Activated CD4-positive, alpha-beta T cell treated with anti-CD3 and anti-CD28 coated beads for 36 hours (primary cell): ENCODE measurements at regions not wholly inside any gene's neighbourhood (a gene's known extent, or its start where the extent isn't known, plus 50 kb on each side); places are given as distances from the start of the nearest gene placed in this dataset.
"Not testable (repeated sequence)": the region's sequence is repeated elsewhere in the genome, so short reads cannot be mapped to it uniquely, and the experiment has no call there.

Experiments used
- ATAC-seq: fragments of 200-7000 bp; cut with Tn5 transposase; one replicate; pipeline ENCODE4 v1.10.0; 2021; ENCODE audit warnings: mild to moderate bottlenecking, moderate library complexity
- CTCF ChIA-PET: fragments of 350-600 bp; sonication (Branson Sonifier 250); formaldehyde crosslinking; loops from one replicate; lab custom pipeline; 2021; ENCODE audit warnings: antibody characterized with exemption; lab: Charles Lee
- POLR2A ChIA-PET: fragments of 350-600 bp; sonication (Branson Sonifier 250); formaldehyde crosslinking; loops from one replicate; lab custom pipeline; 2021; ENCODE audit warnings: antibody characterized with exemption, inconsistent platforms; lab: Charles Lee
- DNase-seq: peaks from one replicate; pipeline ENCODE4 v3.0.0-alpha.2; 2020
- H3K27ac Mint-ChIP-seq: one replicate; pipeline ENCODE4 v1.8.0; 2021; ENCODE audit warnings: mixed read lengths
- H3K27me3 Mint-ChIP-seq: one replicate; pipeline ENCODE4 v1.8.0; 2021; ENCODE audit warnings: mixed read lengths
- H3K36me3 Mint-ChIP-seq: one replicate; pipeline ENCODE4 v1.8.0; 2021; ENCODE audit warnings: low read depth, mixed read lengths
- H3K4me1 Mint-ChIP-seq: one replicate; pipeline ENCODE4 v1.8.0; 2021; ENCODE audit warnings: mixed read lengths
- H3K4me3 Mint-ChIP-seq: one replicate; pipeline ENCODE4 v1.8.0; 2021; ENCODE audit warnings: mild to moderate bottlenecking, moderate library complexity, mixed read lengths
- H3K9me3 Mint-ChIP-seq: one replicate; pipeline ENCODE4 v1.8.0; 2021; ENCODE audit warnings: low read depth, mixed read lengths
- intact Hi-C, 2 experiments: fragments of 100-400 bp; cut with DNase I in 1 of 2; cut with micrococcal nuclease in 1 of 2; formaldehyde crosslinking; loops; one replicate each; pipeline versions ENCODE4 v1.14.2 to v1.15.1; 2022 to 2024; cut with DNase I, micrococcal nuclease

- H3K4me3 Mint-ChIP-seq, result no peak overlapping the region
- CTCF ChIA-PET, result no interaction called here
- POLR2A ChIA-PET, result interaction anchor here (0.6 kb wide), 1 partner anchor 369 kb away, joined by 6 read pairs; no protein-coding TSS in a partner anchor
- peaks cover 11% of the 10 kb centered on the region for H3K9me3 Mint-ChIP-seq
- intact Hi-C loops, result no loop called here
- H3K4me1 Mint-ChIP-seq, result no peaks in the 10 kb centered on the region
- ATAC-seq (no peak), DNase-seq (no peak)
- H3K27ac Mint-ChIP-seq, result no peak overlapping the region
- no peaks in the 10 kb centered on the region for H3K27me3 Mint-ChIP-seq
- no peaks in the 10 kb centered on the region for H3K36me3 Mint-ChIP-seq
These were observed 279.6 kb upstream of the CADM2 start for GRCh38 chr3:84679211-84679610.

- DNase-seq, result no peak
- H3K27me3 Mint-ChIP-seq, result no peaks in the 10 kb centered on the region
- no peak overlapping the region for H3K4me3 Mint-ChIP-seq
- intact Hi-C loops, result no loop called here
- H3K36me3 Mint-ChIP-seq, result no peaks in the 10 kb centered on the region
- POLR2A ChIA-PET, result no interaction called here
- H3K4me1 Mint-ChIP-seq, result no peaks in the 10 kb centered on the region
- CTCF ChIA-PET, result no interaction called here
- H3K27ac Mint-ChIP-seq, result no peak overlapping the region
- peaks cover 10% of the 10 kb centered on the region for H3K9me3 Mint-ChIP-seq
- ATAC-seq, result no peak
These were observed 278.1 kb upstream of the CADM2 start for GRCh38 chr3:84680700-84681099.

GRCh38 chr3:84683493-84683892 is 275.3 kb upstream of the CADM2 start:
- no peak overlapping the region for H3K27ac Mint-ChIP-seq
- H3K4me3 Mint-ChIP-seq, result no peak overlapping the region
- ATAC-seq (no peak), DNase-seq (no peak)
- CTCF ChIA-PET, result no interaction called here
- peaks cover 11% of the 10 kb centered on the region for H3K9me3 Mint-ChIP-seq
- H3K4me1 Mint-ChIP-seq, result no peaks in the 10 kb centered on the region
- no peaks in the 10 kb centered on the region for H3K27me3 Mint-ChIP-seq
- intact Hi-C loops, result no loop called here
- POLR2A ChIA-PET, result no interaction called here
- H3K36me3 Mint-ChIP-seq, result no peaks in the 10 kb centered on the region

GRCh38 chr3:84685467-84685866 is 273.3 kb upstream of the CADM2 start:
- H3K27me3 Mint-ChIP-seq, result no peaks in the 10 kb centered on the region
- H3K4me1 Mint-ChIP-seq, result no peaks in the 10 kb centered on the region
- H3K9me3 Mint-ChIP-seq, result peaks cover 7% of the 10 kb centered on the region
- no peak overlapping the region for H3K4me3 Mint-ChIP-seq
- intact Hi-C loops, result no loop called here
- CTCF ChIA-PET, result interaction anchor here (1.0 kb wide), 1 partner anchor 19 kb away, joined by 3 read pairs; no protein-coding TSS in a partner anchor
- H3K36me3 Mint-ChIP-seq, result no peaks in the 10 kb centered on the region
- no peak overlapping the region for H3K27ac Mint-ChIP-seq
- ATAC-seq (no peak), DNase-seq (no peak)
- POLR2A ChIA-PET, result no interaction called here

DNA sequence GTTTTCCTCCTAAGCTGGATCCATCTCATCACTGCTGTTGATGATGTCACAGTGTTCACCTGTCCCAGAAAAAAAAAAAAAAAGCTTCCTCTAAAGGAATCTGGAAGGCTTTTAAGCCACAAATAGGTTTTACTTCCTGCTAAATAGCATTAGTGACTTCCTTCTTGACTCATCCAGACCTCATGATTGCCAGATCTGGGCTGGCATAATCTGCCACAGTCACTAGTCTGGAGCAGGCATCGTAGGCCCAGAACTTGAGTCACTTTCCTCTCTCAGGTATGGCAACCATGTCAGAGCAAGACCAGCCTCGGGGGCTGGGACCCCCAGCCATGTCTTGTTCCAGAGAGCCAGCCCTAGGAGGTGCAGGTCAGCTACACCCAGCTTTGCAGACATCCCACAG is 266.5 kb upstream of the CADM2 start:
- DNase-seq (no peak), ATAC-seq (no peak)
- no peak overlapping the region for H3K4me3 Mint-ChIP-seq
- no peak overlapping the region for H3K27ac Mint-ChIP-seq
- ChIA-PET POLR2A (no interaction called here), CTCF (no interaction called here)
- H3K36me3 Mint-ChIP-seq, result no peaks in the 10 kb centered on the region
- no peaks in the 10 kb centered on the region for H3K27me3 Mint-ChIP-seq
- intact Hi-C loops, result no loop called here
- no peaks in the 10 kb centered on the region for H3K4me1 Mint-ChIP-seq
- H3K9me3 Mint-ChIP-seq, result peaks cover 5% of the 10 kb centered on the region

GRCh38 chr3:84710288-84710687 is 248.5 kb upstream of the CADM2 start:
- CTCF ChIA-PET, H3K4me3 Mint-ChIP-seq, ATAC-seq, DNase-seq, H3K27me3 Mint-ChIP-seq, intact Hi-C loops, POLR2A ChIA-PET, H3K4me1 Mint-ChIP-seq, H3K27ac Mint-ChIP-seq, H3K36me3 Mint-ChIP-seq: not testable (repeated sequence)
- peaks cover 14% of the 10 kb centered on the region for H3K9me3 Mint-ChIP-seq

- Mint-ChIP-seq H3K9me3 (peaks cover 14% of the 10 kb centered on the region), H3K27ac (no peak overlapping the region), H3K4me3 (no peak overlapping the region), H3K4me1 (no peaks in the 10 kb centered on the region), H3K36me3 (peaks cover 3% of the 10 kb centered on the region), H3K27me3 (no peaks in the 10 kb centered on the region)
- no peak for ATAC-seq
- CTCF ChIA-PET, result no interaction called here
- POLR2A ChIA-PET, result no interaction called here
- intact Hi-C loops, result no loop called here
- DNase-seq, result no peak
These were observed 240.9 kb upstream of the CADM2 start for GRCh38 chr3:84717894-84718293.

DNA sequence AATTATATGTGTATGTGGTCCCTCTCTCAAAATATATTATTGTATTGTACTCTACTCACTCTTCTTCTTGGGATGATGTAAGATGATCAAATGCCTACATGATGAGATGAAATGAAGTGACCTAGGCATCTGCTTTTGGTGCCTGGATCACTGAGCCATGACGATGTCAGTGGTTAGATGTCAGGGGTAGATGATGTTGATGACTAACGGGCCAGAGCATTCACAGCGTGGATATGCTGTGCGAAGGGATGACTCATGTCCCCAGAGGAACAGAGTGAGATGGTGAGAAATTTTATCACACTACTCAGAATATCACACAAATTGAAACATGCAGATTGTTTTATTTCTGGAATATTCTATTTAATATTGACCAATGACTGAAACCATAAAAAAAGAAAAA is 233.9 kb upstream of the CADM2 start:
- Mint-ChIP-seq H3K9me3 (peaks cover 15% of the 10 kb centered on the region), H3K36me3 (peaks cover 3% of the 10 kb centered on the region), H3K27me3 (no peaks in the 10 kb centered on the region), H3K4me1 (no peaks in the 10 kb centered on the region), H3K27ac (no peak overlapping the region), H3K4me3 (no peak overlapping the region)
- ATAC-seq (no peak), DNase-seq (no peak)
- ChIA-PET CTCF (no interaction called here), POLR2A (no interaction called here)
- intact Hi-C loops, result no loop called here

- H3K36me3 Mint-ChIP-seq, result no peaks in the 10 kb centered on the region
These were observed 231.2 kb upstream of the CADM2 start for GRCh38 chr3:84727616-84728015.

GRCh38 chr3:84734731-84735130 is 224.1 kb upstream of the CADM2 start:
- peaks cover 11% of the 10 kb centered on the region for H3K9me3 Mint-ChIP-seq
- H3K27me3 Mint-ChIP-seq, H3K36me3 Mint-ChIP-seq, H3K27ac Mint-ChIP-seq, H3K4me3 Mint-ChIP-seq, intact Hi-C loops, CTCF ChIA-PET, DNase-seq, H3K4me1 Mint-ChIP-seq, ATAC-seq, POLR2A ChIA-PET: not testable (repeated sequence)

More at GRCh38 chr3:84727616-84728015, 231.2 kb upstream of the CADM2 start:
- Mint-ChIP-seq H3K9me3 (peaks cover 12% of the 10 kb centered on the region), H3K27me3 (no peaks in the 10 kb centered on the region), H3K4me1 (no peaks in the 10 kb centered on the region), H3K4me3 (no peak overlapping the region), H3K27ac (no peak overlapping the region)
- intact Hi-C loops, result no loop called here
- ChIA-PET CTCF (interaction anchor here (0.7 kb wide), 1 partner anchor 101 kb away, joined by 6 read pairs; no protein-coding TSS in a partner anchor), POLR2A (no interaction called here)
- DNase-seq (no peak), ATAC-seq (no peak)

DNA sequence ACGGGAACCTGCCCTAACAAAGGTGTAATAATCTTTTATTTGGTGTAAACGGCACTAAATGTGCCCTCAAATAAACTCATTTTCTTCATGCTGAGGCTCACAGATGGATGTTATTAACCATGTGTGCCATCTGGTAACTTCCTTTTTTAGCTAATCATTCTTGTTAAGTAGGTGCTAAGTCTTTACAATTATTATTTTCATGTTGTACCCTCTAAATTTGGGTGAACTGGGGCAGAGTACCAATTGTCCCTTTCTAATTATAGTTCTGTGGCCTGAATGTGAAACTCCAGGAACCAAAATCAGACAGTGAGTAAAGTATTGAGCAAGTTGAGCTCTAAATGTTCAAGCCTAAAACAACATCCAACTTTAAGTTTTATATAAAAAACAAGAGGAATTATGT is 220.7 kb upstream of the CADM2 start:
- ATAC-seq (no peak), DNase-seq (no peak)
- ChIA-PET CTCF (no interaction called here), POLR2A (no interaction called here)
- H3K9me3 Mint-ChIP-seq, result peaks cover 5% of the 10 kb centered on the region
- intact Hi-C loops, result no loop called here
- H3K27me3 Mint-ChIP-seq, result no peaks in the 10 kb centered on the region
- no peaks in the 10 kb centered on the region for H3K36me3 Mint-ChIP-seq
- H3K27ac Mint-ChIP-seq, result no peak overlapping the region
- no peak overlapping the region for H3K4me3 Mint-ChIP-seq
- H3K4me1 Mint-ChIP-seq, result no peaks in the 10 kb centered on the region

GRCh38 chr3:84742915-84743425 is 215.8 kb upstream of the CADM2 start:
- ATAC-seq (no peak), DNase-seq (no peak)
- intact Hi-C loops, result no loop called here
- POLR2A ChIA-PET, result no interaction called here
- no peak overlapping the region for H3K4me3 Mint-ChIP-seq
- H3K9me3 Mint-ChIP-seq, result peaks cover 3% of the 10 kb centered on the region
- H3K4me1 Mint-ChIP-seq, result no peaks in the 10 kb centered on the region
- H3K27me3 Mint-ChIP-seq, result no peaks in the 10 kb centered on the region
- H3K27ac Mint-ChIP-seq, result no peak overlapping the region
- CTCF ChIA-PET, result no interaction called here
- H3K36me3 Mint-ChIP-seq, result no peaks in the 10 kb centered on the region
